Tibial nerve (tissue), 4 donors: ENCODE measurements at regions not wholly inside any gene's neighbourhood (a gene's known extent, or its start where the extent isn't known, plus 50 kb on each side); places are given as distances from the start of the nearest gene placed in this dataset.

Experiments used
- EP300 ChIP-seq, 2 donors: sonication (generic); formaldehyde crosslinking; IDR thresholded peaks; one replicate each; pipeline ENCODE4 v1.6.1; 2017; ENCODE audit warnings: antibody characterized with exemption in 2 of 2, mild to moderate bottlenecking in 1 of 2
- POLR2A ChIP-seq, 2 donors: fragments of 450-650 bp; IDR thresholded peaks; one replicate each; pipeline ENCODE4 v1.6.1; 2017; ENCODE audit warnings: antibody characterized with exemption in 2 of 2, mild to moderate bottlenecking in 2 of 2, moderate library complexity in 2 of 2
- TF ChIP-seq, protein P1 (sequence below), 5 experiments: fragments of 200-600 bp in 3 of 5; fragments of 450-650 bp in 2 of 5; sonication (generic) in 3 of 5; IDR thresholded peaks; one replicate each; pipeline ENCODE4 v1.5.1; 2016 to 2019; ENCODE audit warnings: antibody characterized with exemption in 5 of 5, mild to moderate bottlenecking in 3 of 5, moderate library complexity in 2 of 5

DNA sequence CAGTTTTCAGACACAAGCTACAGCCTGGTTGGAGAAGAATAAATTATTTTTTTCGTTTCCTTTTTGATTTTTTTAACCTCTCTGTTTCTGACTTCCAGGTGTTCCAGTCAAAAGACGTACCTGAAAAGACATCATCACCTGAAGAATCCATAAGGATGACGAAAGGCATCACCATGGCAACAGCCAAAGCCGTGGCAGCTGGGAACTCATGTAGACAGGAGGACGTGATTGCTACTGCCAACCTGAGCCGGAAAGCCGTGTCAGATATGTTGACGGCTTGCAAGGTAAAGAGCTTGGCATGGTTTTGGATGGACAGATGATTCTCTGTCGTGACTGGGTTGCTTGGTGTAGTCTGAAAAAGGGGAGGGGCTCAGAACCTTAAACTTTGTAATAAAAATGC lies 237.0 kb upstream of the TPM1 start:
- TF ChIP-seq, protein P1, sequence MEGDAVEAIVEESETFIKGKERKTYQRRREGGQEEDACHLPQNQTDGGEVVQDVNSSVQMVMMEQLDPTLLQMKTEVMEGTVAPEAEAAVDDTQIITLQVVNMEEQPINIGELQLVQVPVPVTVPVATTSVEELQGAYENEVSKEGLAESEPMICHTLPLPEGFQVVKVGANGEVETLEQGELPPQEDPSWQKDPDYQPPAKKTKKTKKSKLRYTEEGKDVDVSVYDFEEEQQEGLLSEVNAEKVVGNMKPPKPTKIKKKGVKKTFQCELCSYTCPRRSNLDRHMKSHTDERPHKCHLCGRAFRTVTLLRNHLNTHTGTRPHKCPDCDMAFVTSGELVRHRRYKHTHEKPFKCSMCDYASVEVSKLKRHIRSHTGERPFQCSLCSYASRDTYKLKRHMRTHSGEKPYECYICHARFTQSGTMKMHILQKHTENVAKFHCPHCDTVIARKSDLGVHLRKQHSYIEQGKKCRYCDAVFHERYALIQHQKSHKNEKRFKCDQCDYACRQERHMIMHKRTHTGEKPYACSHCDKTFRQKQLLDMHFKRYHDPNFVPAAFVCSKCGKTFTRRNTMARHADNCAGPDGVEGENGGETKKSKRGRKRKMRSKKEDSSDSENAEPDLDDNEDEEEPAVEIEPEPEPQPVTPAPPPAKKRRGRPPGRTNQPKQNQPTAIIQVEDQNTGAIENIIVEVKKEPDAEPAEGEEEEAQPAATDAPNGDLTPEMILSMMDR (IDR thresholded peaks at IDR 0.05) = no peak
- TF ChIP-seq POLR2A (IDR thresholded peaks at IDR 0.05) (no peak), EP300 (IDR thresholded peaks at IDR 0.05) (no peak)
